T47D (cell line): ENCODE measurements at regions not wholly inside any gene's neighbourhood (a gene's known extent, or its start where the extent isn't known, plus 50 kb on each side); places are given as distances from the start of the nearest gene placed in this dataset.
"Not testable (repeated sequence)": the region's sequence is repeated elsewhere in the genome, so short reads cannot be mapped to it uniquely, and the experiment has no call there.

ENCODE experiments used
- DNase-seq, 2 experiments: peaks; one replicate each; pipeline versions ENCODE4 v3.0.0 to v3.0.0-alpha.2; 2011 to 2012; ENCODE audit warnings: low read depth in 1 of 2, low spot score in 1 of 2
- in situ Hi-C: cut with HindIII; loops from 2 replicates; pipeline ENCODE4 v1.10.0; 2016; ENCODE audit warnings: low sequenced_read_pairs, low pct_unique_long_range_greater_than_20kb

- in situ Hi-C loops, DNase-seq: not testable (repeated sequence)
Observed at GRCh38 chr2:111453816-111454215, 333.1 kb downstream of the BCL2L11 start.

- in situ Hi-C loops, result not testable (repeated sequence)
- peak in 1 of 2 experiments; percentile 47 for DNase-seq
Observed at GRCh38 chr2:111454404-111454803, 333.7 kb downstream of the BCL2L11 start.

GRCh38 chr2:111455016-111456015 is 334.6 kb downstream of the BCL2L11 start:
- DNase-seq, in situ Hi-C loops: not testable (repeated sequence)

GRCh38 chr2:111457191-111457590 is 336.5 kb downstream of the BCL2L11 start:
- in situ Hi-C loops, DNase-seq: not testable (repeated sequence)

GRCh38 chr2:111460901-111461300 is 340.2 kb downstream of the BCL2L11 start:
- DNase-seq, in situ Hi-C loops: not testable (repeated sequence)

- in situ Hi-C loops, result not testable (repeated sequence)
Observed at GRCh38 chr2:111461831-111462230, 341.1 kb downstream of the BCL2L11 start.

GRCh38 chr2:111462572-111462971 is 341.9 kb downstream of the BCL2L11 start:
- DNase-seq, in situ Hi-C loops: not testable (repeated sequence)

More at GRCh38 chr2:111461831-111462230, 341.1 kb downstream of the BCL2L11 start:
- DNase-seq, result not testable (repeated sequence)

- DNase-seq, in situ Hi-C loops: not testable (repeated sequence)
Observed at GRCh38 chr2:111463238-111463848, 342.6 kb downstream of the BCL2L11 start.

GRCh38 chr2:111463956-111464355 is 343.2 kb downstream of the BCL2L11 start:
- DNase-seq, in situ Hi-C loops: not testable (repeated sequence)

- in situ Hi-C loops, DNase-seq: not testable (repeated sequence)
Observed at GRCh38 chr2:111464367-111464766, 343.7 kb downstream of the BCL2L11 start.

- DNase-seq, in situ Hi-C loops: not testable (repeated sequence)
Observed at GRCh38 chr2:111465521-111465920, 344.8 kb downstream of the BCL2L11 start.

- in situ Hi-C loops, result not testable (repeated sequence)
- peak in 1 of 2 experiments; percentile 25 for DNase-seq
Observed at GRCh38 chr2:111466744-111467143, 346.0 kb downstream of the BCL2L11 start.

- DNase-seq, in situ Hi-C loops: not testable (repeated sequence)
Observed at GRCh38 chr2:111470924-111471323, 350.2 kb downstream of the BCL2L11 start.

GRCh38 chr2:111471791-111472530 is 351.2 kb downstream of the BCL2L11 start:
- DNase-seq, in situ Hi-C loops: not testable (repeated sequence)

GRCh38 chr2:111472844-111473403 is 352.2 kb downstream of the BCL2L11 start:
- in situ Hi-C loops, DNase-seq: not testable (repeated sequence)

GRCh38 chr2:111473522-111473921 is 352.8 kb downstream of the BCL2L11 start:
- DNase-seq, in situ Hi-C loops: not testable (repeated sequence)

- DNase-seq, in situ Hi-C loops: not testable (repeated sequence)
Observed at GRCh38 chr2:111474198-111474705, 353.5 kb downstream of the BCL2L11 start.
